ENCODE measurements at regions not wholly inside any gene's neighbourhood (a gene's known extent, or its start where the extent isn't known, plus 50 kb on each side); places are given as distances from the start of the nearest gene placed in this dataset.

- DNase-seq (ENCODE audit: extremely low read depth in 1 of 11, low read depth in 9 of 11, low spot score in 4 of 11), result no peak
Observed at GRCh38 chr4:159495515-159496236, 392.8 kb downstream of the RAPGEF2 start.

- no peak for DNase-seq (ENCODE audit: extremely low read depth in 1 of 11, low read depth in 9 of 11, low spot score in 4 of 11)
Observed at GRCh38 chr4:159496248-159496647, 393.4 kb downstream of the RAPGEF2 start.

- no peak for DNase-seq (ENCODE audit: extremely low read depth in 1 of 11, low read depth in 9 of 11, low spot score in 4 of 11)
Observed at GRCh38 chr4:159497936-159498335, 395.1 kb downstream of the RAPGEF2 start.

GRCh38 chr4:159498446-159499115 lies 395.7 kb downstream of the RAPGEF2 start:
- peak in 1 of 11 donors; percentile 29 for DNase-seq (ENCODE audit: extremely low read depth in 1 of 11, low read depth in 9 of 11, low spot score in 4 of 11)

- DNase-seq (ENCODE audit: extremely low read depth in 1 of 11, low read depth in 9 of 11, low spot score in 4 of 11), result no peak
Observed at GRCh38 chr4:159500861-159501260, 398.0 kb downstream of the RAPGEF2 start.

- DNase-seq (ENCODE audit: extremely low read depth in 1 of 11, low read depth in 9 of 11, low spot score in 4 of 11), result no peak
Observed at GRCh38 chr4:159503236-159504008, 400.5 kb downstream of the RAPGEF2 start.

GRCh38 chr4:159504684-159505083 lies 401.8 kb downstream of the RAPGEF2 start:
- no peak for DNase-seq (ENCODE audit: extremely low read depth in 1 of 11, low read depth in 9 of 11, low spot score in 4 of 11)

- DNase-seq (ENCODE audit: extremely low read depth in 1 of 11, low read depth in 9 of 11, low spot score in 4 of 11), result no peak
Observed at GRCh38 chr4:159505266-159505975, 402.5 kb downstream of the RAPGEF2 start.

- no peak for DNase-seq (ENCODE audit: extremely low read depth in 1 of 11, low read depth in 9 of 11, low spot score in 4 of 11)
Observed at GRCh38 chr4:159506801-159507517, 404.1 kb downstream of the RAPGEF2 start.

- DNase-seq (ENCODE audit: extremely low read depth in 1 of 11, low read depth in 9 of 11, low spot score in 4 of 11), result no peak
Observed at GRCh38 chr4:159508917-159509500, 406.1 kb downstream of the RAPGEF2 start.

- DNase-seq (ENCODE audit: extremely low read depth in 1 of 11, low read depth in 9 of 11, low spot score in 4 of 11), result no peak
Observed at GRCh38 chr4:159512348-159512747, 409.5 kb downstream of the RAPGEF2 start.

GRCh38 chr4:159515314-159516025 lies 412.6 kb downstream of the RAPGEF2 start:
- no peak for DNase-seq (ENCODE audit: extremely low read depth in 1 of 11, low read depth in 9 of 11, low spot score in 4 of 11)

GRCh38 chr4:159516556-159517140 lies 413.8 kb downstream of the RAPGEF2 start:
- DNase-seq (ENCODE audit: extremely low read depth in 1 of 11, low read depth in 9 of 11, low spot score in 4 of 11), result peak in 1 of 11 donors; percentile 27

GRCh38 chr4:159520074-159520473 lies 417.2 kb downstream of the RAPGEF2 start:
- DNase-seq (ENCODE audit: extremely low read depth in 1 of 11, low read depth in 9 of 11, low spot score in 4 of 11), result no peak

- no peak for DNase-seq (ENCODE audit: extremely low read depth in 1 of 11, low read depth in 9 of 11, low spot score in 4 of 11)
Observed at GRCh38 chr4:159526172-159526571, 423.3 kb downstream of the RAPGEF2 start.

- no peak for DNase-seq (ENCODE audit: extremely low read depth in 1 of 11, low read depth in 9 of 11, low spot score in 4 of 11)
Observed at GRCh38 chr4:159534655-159535054, 431.8 kb downstream of the RAPGEF2 start.

- DNase-seq (ENCODE audit: extremely low read depth in 1 of 11, low read depth in 9 of 11, low spot score in 4 of 11), result no peak
Observed at GRCh38 chr4:159538556-159538955, 435.7 kb downstream of the RAPGEF2 start.
